Activated CD8-positive, alpha-beta memory T cell treated with anti-CD3 and anti-CD28 coated beads, Interleukin-2, amount 50 U/mL, for 48 hours (primary cell): ENCODE measurements at regions not wholly inside any gene's neighbourhood (a gene's known extent, or its start where the extent isn't known, plus 50 kb on each side); places are given as distances from the start of the nearest gene placed in this dataset.

ENCODE experiments used
- DNase-seq: peaks from one replicate; pipeline ENCODE4 v3.0.0-alpha.2; 2020

DNA sequence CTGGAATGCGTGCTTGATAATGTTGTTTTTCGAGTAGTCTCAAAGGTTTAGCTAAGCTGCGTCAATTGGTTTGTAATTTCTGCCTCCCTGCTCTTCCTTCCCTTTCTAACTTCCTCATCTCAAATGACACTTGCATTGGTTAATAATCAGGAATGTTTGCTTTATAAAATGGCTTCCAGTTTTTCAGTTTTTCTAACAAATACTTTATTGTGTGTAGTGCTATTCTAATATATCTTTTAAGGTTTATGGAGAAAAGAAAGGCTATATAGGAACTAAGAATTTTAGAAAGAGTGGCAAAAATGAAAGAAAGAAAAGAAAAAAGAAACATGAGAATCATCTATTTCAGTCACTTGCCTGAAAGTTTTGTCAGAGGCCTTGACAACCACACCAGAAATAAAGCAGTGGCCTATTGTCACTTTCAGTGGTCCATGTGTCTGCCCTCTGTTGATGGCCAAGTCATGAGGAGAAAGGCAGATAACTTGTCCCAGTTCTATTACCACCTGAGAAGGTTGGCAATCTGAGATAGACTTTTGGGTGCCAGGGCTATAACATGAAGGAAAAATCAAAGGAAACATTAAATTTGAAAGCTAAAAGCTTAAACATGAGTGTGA lies 221.9 kb upstream of the KITLG start:
- no peak for DNase-seq

DNA sequence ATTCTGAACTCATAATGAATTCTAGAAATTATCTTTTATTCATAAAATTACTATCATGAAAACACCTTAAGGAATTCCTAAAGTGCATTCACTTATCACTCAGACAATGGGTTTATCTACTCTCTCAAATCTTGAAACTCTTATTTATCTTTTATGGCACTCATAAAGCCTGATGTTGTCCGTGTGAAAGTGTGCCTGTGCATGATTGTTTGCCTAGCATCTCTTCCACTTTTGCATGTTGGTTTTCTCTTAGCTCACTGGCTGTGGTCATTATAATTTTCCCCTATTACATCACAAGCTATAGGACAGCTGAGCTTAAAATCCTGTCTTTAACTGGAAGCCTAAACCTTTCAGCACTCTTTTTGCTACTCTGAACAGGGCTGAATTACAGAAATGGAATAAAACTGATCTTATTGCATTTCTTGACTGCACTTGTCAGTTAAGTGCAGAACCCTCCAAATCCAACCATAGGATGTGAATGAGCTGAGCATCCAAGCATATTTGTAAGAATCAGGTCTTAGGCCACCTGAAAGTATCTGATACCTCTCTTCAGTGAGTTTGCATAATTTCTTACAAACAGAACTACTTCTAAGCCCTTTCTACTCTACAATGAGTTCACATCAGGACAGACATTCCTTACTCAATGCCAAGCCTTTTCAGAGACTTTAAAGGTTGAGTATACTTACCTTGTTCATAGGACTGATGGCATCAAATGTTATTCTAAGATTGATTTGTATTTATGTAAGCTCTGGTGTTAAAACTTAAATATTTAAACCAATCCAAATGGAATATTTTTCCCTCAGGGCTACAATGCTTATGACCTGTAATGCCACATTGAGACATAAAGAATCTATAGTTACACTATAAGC lies 221.2 kb upstream of the KITLG start:
- DNase-seq: no peak

DNA sequence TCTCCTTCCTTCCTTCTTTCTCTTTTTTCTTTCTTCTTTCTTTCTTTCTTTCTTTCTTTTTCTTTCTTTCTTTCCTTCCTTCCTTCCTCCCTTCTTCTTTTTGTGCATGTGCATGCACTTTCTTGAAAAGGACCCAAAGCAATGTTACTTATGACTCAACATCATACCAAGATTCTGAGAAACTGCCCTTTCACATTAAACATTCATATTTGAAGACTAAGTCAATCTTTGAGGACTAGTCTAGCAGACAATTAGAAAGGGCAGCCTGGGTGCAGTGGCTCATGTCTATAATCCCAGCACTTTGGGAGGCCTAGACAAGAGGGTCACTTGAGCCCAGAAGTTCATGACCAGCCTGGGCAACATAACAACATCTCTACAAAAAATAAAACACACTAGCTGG lies 212.8 kb upstream of the KITLG start:
- DNase-seq: no peak

DNA sequence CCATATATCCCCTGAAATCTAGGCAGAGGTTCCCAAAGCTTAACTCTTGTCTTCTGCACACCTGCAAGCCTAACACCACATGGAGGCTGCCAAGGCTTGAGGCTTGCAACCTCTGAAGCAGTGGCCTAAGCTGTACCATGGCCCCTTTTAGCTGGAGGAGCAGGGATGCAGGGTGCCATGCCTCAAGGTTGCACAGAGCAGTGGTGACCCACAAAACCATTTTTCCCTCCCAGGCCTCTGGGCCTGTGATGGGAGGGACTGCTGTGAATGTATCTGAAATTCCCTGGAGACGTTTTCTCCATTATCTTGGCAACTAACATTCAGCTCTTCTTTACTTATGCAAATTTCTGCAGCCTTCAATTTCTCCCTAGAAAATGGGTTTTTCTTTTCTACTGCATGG lies 210.0 kb upstream of the KITLG start:
- DNase-seq: no peak

DNA sequence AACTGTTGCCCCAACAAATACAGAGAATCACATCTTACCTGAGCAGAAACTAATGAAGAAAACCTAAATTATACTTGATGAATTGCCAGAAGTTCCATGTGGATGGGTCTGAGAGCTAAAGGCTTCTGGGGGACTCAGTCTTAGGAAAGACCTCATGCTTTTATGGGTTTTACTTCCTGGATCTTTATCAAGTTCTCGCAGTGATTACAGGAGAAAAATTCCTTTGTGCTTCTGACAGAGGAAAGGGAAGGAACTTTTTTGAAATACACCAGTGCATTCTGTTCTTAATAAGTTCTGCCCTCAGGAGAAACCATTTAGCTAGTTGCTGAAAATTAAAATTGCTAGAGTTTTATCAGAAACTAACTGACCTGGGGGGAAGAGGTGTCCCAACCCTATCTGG lies 203.9 kb upstream of the KITLG start:
- DNase-seq: no peak

DNA sequence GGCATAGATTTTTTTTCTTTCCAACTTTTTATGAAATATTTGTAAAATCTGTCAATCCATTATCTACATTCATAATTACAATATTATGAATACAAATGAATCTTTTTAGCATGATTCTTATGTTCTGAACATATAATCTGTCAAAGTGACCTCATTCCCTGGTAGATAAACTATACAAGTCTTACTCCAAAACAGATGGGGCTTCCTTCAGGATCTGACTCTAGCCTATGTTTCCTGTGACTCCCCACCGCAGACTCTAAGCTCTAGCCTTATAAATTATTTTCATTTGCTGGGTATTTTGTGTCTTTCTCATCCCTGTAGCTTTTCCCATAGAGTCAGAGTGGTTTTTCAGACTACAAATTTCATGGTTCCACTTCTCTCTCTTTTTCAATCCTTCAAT lies 202.1 kb upstream of the KITLG start:
- no peak for DNase-seq

DNA sequence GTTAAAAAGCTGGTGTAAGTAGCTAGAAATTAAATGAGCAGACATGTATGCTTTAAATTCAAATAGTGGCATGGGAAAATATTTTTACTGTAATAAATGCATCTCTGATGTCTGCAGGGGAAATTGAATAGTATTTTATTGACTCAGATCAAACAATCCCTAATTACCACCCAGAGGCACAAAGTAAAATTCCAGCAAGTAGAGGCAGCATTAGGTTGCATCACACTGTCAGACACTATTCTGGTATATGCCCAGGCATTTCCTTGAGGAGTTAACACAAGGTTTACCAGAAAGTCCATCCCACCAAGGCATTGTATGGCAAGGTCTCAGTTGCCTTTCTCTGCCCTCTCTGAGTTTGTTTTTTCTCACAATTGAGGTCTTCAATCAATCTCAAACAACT lies 201.6 kb upstream of the KITLG start:
- no peak for DNase-seq

DNA sequence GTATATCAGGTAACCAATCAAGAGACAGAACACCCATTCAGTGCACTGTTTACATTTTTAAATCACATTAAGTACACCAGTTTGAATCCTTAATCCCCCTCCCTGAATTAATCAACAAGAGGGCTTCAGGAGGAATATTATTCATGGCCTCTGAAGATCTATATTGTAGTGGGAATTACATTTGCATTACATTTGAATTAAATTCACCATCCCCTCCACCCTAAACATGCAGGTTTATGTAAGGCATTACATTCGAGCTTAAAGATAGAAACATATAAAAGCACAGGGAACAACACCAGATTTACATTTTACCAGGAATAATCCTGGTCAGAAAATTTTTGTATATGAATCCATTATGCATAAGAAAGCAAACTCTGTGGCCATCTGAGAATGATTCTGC lies 197.8 kb upstream of the KITLG start:
- DNase-seq: no peak

DNA sequence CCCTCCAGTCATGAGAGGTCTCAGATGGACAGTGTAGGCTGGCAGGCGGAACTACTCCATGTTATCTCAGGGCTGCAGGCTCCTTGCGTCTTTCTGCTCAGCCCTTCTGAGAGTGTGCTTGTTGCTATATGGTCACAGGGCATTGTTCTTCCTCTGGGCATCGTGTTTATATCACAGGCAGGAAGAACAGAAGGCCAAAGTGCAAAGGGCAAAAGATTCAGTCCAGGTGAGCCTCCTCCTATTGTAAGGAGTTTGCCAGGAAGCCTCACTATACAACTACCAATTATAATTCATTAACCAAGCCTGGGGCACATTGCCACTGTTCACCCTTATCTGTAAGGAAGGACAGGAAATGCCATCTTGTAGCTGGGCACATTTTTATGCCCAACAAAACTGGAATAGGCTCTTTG lies 195.5 kb upstream of the KITLG start:
- DNase-seq: no peak

DNA sequence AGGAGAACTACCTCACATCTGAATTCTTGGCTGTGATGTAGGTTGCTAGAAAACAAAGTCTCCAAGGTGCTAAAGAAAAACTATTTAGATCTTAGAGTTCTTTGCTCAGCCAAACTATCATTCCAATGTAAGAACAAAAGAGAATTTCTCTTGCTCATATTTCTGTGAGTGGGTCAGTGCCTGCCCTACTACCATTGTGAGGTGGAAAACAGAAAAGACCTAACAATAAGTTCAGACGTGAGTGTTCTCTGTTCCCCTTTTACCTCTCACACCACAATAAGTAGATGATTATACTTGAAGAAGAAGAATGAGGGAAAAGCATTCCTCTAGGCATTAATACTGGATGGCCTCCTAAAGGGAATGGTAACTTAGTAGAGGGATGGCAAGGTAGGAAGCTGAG lies 187.4 kb upstream of the KITLG start:
- DNase-seq: no peak

DNA sequence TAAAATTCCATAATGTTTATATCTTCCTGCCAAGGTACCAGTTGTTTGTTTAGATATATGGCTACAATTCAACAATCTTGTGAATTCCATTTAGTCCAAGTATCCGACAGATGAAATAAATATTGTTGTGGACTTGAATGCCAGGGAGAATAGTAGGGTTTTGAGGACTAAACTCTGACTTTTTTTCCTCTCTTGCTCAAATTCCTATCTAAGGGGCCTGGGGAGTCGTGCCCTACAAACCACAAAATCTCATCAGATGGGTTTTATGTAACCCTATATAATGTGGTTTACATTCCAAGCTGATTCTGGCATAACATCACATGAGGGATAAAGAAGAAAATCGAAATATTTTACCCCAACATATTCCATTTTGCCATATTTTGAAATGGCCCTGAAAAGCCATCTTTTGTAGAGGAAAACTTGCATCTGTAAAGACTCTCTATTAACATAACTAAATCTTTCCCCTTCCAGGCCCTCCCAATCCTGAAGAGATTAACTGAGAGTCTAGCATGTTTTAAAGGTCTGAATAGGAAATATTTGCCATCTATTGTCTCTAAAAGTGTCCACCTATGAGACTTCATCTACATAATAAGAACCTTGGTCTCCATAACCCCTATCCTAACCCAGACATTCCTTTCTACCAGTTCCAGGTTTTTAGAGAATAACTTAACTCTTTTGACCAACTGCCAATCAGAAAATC lies 184.7 kb upstream of the KITLG start:
- no peak for DNase-seq

DNA sequence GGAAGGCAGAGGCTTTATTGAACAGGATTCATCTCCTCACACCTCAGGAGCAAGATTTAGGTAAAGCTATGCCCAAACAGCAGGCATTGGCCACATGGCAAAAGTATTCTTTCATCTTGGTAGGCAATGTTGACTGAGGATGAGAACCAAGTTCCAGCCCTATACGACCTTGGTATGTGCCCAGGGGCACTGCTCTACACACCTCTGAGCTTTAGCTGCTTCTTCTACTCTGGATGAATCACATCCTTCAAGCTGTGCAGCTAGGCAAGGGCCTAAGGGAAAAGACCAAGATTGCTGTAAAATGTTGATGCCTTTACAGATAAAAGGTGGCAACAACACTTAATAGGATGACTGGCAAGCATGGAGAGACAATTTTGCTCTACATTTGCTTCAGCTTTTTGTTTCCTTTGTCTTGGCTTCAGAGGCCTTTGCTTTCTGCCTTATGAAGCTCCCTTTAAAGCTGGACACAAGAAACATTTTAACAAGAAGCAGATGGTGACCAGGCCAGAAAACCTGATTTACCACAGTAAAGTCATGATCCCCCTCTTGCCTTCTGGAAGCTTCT lies 183.3 kb upstream of the KITLG start:
- DNase-seq: no peak

DNA sequence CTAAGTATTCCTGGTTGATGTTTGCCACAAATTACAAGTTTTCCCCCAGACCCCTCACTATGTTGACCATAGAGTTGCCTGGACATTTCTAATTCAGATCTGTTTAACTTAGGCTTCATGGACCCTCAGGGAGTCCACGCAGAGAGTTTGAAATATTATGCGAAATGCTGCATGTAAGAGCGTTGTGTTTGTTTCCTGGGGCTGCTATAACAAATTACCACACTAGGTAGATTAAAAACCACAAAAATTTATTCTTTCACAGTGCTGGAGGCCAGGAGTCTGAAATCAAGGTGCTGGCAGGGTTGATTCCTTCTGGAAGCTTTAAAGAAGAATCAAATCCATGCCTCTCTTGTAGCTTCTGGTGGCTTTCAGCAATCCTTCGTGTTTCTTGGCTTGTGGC lies 177.9 kb upstream of the KITLG start:
- DNase-seq: no peak

DNA sequence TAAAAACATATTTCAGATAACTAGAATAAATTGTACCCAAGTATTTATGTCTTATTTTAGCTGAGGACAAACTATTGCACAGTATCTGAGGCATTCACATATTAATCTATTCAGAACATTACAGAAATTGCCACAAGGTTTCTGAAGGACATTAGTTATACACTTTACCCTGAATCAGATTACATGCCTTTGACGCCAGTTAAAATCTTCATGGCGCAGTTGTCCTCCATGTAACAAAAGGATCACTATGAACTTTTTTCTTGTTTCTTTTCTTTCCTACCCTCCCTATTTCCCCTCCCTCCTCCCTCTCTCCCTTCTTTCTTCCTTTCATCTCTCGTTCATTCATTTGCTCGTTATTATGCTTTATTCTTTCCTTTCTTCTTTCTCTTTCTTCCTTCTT lies 176.6 kb upstream of the KITLG start:
- no peak for DNase-seq

DNA sequence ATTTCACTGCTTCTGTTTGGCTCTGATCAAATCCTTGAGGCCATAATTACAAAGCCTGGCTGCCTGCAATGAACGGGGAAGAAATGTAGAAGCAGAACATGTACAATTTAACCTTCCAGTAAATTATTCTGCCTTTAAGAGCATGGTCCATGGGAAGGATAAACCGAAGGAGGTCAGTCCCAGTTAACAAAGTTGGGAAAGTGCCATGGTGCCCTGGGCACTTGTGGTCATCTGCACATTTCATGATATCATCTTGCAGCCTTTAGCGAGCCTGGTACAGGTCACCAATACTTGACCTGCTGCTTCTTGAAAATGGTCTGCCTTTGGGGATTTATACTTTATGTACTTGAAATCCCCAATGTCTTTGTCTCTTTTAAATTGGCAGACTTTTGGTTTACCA lies 175.9 kb upstream of the KITLG start:
- no peak for DNase-seq

DNA sequence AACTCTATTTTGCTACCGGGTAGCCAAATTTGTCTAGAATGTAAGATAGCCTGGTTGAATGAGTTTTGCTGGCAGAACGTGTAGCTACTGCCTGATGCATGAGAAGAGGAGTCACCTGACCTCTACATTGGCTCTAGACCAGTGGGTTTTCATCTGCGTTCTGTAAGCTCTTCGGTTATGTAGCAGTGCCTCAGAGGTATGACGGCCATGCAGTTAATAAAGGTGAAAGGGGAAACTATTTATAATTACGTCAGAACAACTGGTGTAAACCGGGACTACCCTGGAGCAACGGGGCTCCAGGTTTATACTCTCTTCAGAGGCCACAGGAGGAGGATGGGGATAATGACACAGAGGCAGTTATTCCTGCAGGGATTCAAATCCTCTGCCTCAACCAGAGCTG lies 173.4 kb upstream of the KITLG start:
- no peak for DNase-seq

DNA sequence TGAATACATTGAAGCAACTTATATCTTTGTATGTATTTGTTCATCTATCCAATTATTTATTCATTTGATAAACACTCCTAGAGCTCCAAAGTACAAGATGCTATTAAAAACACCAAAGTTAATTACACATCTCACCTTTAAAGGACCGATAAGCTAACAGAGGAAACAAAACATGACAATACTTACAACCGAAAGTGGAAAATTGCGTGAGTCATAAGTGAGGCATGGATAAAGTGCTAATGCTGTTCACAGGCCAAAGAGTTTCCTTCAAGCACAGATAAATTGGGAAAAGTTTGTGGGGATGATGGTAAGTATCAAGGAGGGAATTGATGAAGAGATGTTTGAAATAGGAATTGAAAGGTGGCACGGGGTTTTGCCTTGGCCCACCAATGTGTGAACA lies 172.8 kb upstream of the KITLG start:
- DNase-seq: no peak

DNA sequence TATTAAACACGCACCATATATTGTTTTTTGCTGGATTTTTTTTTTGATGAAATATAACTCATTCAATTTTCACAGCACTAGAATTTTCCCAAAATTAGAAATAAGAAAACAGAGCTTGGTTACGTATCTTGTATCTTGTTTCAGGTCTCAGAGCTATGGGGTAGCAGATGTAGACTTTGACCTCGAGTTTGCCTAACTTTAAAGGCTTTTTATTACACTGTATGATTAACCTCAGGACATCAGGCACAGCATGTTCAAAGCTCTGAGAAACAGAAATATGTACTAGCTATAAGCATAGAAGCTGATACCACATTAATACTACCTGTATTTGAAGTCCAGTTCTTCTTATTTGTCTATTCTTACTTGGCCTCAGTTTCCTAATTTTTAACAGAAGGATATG lies 171.9 kb upstream of the KITLG start:
- no peak for DNase-seq

DNA sequence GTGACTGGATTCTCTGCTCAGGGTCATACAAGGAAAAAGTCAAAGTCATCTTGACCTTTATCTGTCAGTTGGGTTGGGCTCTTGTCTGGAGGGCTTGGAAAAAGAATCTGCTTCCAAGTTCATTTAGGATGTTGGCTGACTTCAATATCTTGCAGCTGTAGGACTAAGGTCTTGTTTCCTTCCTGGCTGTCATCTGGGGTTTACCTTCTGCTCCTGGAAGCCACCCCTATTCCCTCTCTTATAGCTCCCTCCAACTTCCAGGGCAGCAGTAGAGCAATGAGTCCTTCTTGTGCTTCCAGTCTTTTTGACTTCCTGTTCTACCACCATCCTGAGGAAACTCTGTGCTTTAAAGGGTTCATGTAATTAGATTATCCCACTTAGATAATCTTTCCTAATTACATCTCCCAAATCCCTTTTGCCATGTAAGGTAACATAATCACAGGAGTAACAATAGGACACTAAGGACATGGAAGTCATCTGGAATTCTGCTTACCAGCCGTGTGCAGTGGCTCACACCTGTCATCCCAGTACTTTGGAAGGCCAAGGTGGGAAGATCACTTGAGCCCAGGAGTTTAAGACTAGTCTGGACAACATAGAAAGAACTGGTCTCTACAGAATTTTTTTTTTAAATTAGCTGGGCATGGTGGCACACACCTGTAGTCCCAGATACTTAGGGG lies 170.7 kb upstream of the KITLG start:
- DNase-seq: no peak

DNA sequence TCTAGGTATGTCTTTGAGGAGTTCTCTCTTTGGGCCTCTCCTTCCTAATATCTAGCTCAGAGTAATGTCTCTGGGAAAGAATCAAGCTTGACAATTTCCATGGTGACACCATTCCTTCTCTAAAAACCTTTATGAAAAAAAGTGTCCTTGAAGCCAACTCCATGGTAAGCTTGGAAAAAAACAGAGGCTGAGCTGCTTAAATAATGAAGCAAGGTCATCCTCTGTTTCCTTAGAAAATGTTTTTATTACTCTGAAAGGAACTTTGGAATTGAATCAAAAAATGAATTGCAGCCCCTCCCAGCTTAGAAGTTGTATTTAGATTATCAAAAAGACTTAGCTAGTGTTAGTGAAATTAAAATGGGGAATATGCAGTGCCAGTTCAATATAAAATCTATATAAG lies 166.1 kb upstream of the KITLG start:
- DNase-seq: no peak

DNA sequence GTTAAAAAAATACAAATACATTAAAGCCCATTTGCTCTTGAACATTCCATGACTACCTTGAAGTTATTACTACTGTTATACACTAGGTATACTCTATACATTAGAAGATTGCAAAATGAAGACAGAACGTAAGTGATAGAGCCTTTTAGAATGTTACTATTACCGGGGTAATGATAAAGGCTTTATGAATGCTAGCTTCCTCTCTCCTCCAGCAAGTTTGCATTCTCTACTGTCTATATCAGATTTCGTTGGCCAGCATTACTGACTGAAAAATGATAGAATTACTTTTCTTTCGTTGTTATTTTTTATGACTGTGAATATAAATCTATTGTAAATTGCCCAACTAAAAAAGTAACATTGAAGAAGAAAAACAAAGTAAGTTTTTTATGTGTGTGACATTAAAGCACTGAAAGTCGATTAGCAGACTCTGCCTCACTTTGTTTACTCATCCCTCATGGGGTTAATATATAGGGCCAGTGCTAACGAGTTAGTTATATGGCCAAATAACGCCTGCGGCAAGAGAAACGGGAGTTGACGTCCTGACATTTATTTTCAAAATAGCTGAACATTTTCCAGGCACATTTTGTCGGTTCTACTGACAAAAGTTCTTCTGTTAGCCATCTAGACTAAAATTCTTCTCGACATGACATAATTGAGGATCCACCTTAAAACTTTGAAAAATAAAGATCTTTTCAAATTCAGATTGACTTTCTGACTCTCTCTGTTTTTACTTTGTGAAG lies 163.8 kb upstream of the KITLG start:
- DNase-seq: no peak

DNA sequence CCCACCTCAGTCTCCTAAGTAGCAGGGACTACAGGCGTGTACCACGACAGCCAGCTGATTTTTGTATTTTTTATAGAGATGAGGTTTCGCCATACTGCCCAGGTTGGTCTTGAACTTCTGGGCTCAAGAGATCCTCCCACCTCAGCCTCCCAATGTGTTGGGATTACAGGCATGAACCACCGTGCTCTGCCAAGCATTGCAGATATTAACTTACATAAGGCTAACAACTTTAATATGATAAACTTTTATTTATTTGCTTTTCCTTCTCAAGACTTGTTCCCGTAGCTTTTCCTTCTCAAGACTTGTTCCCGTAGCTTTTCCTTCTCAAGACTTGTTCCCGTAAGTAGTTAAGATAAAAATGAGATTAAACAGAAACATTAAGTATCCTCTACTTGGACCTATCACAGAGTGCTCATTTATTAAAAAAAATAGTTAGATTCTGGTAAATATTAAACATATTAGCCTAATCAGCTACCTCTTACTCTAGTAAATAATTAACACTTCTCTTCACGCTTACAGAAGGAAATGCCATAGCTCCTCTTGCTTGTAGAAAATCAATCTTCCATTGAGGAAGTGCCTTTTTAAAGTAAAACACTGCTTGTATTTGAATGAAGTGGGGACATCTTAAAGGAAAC lies 157.7 kb upstream of the KITLG start:
- no peak for DNase-seq
